Left lung (tissue), 4 donors: ENCODE measurements at regions not wholly inside any gene's neighbourhood (a gene's known extent, or its start where the extent isn't known, plus 50 kb on each side); places are given as distances from the start of the nearest gene placed in this dataset.

ENCODE experiments used
- ATAC-seq: fragments of 200-7000 bp; cut with Tn5 transposase; one replicate; pipeline ENCODE4 v1.9.1; 2020; ENCODE audit warnings: moderate library complexity
- DNase-seq, 4 donors: peaks; one replicate each; pipeline ENCODE4 v3.0.0-alpha.2; 2013 to 2020
- H3K27ac ChIP-seq, 2 donors: fragments of 200-600 bp; sonication (generic) in 1 of 2; one replicate each; pipeline versions ENCODE4 v1.5.0 to v1.8.0; 2020 to 2021
- H3K27me3 ChIP-seq, 2 donors: fragments of 200-600 bp; sonication (generic) in 1 of 2; one replicate each; pipeline versions ENCODE4 v1.5.0 to v1.8.0; 2020 to 2021
- H3K36me3 ChIP-seq, 2 donors: fragments of 200-600 bp; sonication (generic) in 1 of 2; one replicate each; pipeline versions ENCODE4 v1.5.0 to v1.8.0; 2020 to 2021
- H3K4me1 ChIP-seq, 2 donors: fragments of 200-600 bp; one replicate each; pipeline ENCODE4 v1.8.0; 2021
- H3K4me3 ChIP-seq, 2 donors: fragments of 200-600 bp; sonication (generic) in 1 of 2; one replicate each; pipeline versions ENCODE4 v1.5.0 to v1.8.0; 2020 to 2021; ENCODE audit warnings: mild to moderate bottlenecking in 1 of 2
- H3K9me3 ChIP-seq, 2 donors: fragments of 200-600 bp; sonication (generic) in 1 of 2; one replicate each; pipeline versions ENCODE4 v1.5.0 to v1.8.0; 2020 to 2021
- intact Hi-C, 2 donors: fragments of 100-400 bp; cut with DNase I; formaldehyde crosslinking; loops; one replicate each; pipeline versions ENCODE4 v1.11.2 to v1.14.2; 2022
- TF ChIP-seq, protein P1 (sequence below), 2 donors: fragments of 200-600 bp; sonication (generic) in 1 of 2; IDR thresholded peaks; one replicate each; pipeline versions ENCODE4 v1.5.0 to v1.8.0; 2021; ENCODE audit warnings: antibody characterized with exemption in 2 of 2
- donor health status: DM: no; HTN: yes; CAD: no.
- donor health status: DM: no; HTN: no; CAD: no.

DNA sequence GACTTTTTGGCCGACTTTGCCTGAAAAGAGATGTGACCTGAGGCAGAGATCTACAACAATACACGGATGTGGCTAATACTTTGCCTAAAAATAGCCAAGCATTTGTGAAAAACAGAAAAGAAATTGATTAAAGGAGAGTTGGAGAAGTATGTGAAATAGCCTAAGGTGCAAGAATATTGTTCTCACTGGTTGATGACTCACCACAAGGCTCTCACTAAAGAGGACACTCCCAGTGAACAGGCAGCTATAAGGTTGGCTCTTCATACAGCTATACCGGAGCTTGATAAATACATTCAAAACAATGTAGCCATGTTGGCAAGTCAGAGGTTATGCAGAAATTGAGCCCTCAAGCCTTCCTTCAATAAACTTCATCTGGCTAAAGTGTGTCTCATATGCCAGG, 317.2 kb upstream of the GRAMD2B start:
- Histone ChIP-seq H3K9me3 (no peaks in the 10 kb centered on the region), H3K27me3 (no peaks in the 10 kb centered on the region), H3K27ac (no peak overlapping the region), H3K4me3 (no peak overlapping the region), H3K4me1 (no peaks in the 10 kb centered on the region), H3K36me3 (no peaks in the 10 kb centered on the region)
- no peak for ATAC-seq
- TF ChIP-seq, protein P1, sequence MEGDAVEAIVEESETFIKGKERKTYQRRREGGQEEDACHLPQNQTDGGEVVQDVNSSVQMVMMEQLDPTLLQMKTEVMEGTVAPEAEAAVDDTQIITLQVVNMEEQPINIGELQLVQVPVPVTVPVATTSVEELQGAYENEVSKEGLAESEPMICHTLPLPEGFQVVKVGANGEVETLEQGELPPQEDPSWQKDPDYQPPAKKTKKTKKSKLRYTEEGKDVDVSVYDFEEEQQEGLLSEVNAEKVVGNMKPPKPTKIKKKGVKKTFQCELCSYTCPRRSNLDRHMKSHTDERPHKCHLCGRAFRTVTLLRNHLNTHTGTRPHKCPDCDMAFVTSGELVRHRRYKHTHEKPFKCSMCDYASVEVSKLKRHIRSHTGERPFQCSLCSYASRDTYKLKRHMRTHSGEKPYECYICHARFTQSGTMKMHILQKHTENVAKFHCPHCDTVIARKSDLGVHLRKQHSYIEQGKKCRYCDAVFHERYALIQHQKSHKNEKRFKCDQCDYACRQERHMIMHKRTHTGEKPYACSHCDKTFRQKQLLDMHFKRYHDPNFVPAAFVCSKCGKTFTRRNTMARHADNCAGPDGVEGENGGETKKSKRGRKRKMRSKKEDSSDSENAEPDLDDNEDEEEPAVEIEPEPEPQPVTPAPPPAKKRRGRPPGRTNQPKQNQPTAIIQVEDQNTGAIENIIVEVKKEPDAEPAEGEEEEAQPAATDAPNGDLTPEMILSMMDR (IDR thresholded peaks at IDR 0.05) = no peak
- no peak for DNase-seq
- intact Hi-C loops = no loop called here

DNA sequence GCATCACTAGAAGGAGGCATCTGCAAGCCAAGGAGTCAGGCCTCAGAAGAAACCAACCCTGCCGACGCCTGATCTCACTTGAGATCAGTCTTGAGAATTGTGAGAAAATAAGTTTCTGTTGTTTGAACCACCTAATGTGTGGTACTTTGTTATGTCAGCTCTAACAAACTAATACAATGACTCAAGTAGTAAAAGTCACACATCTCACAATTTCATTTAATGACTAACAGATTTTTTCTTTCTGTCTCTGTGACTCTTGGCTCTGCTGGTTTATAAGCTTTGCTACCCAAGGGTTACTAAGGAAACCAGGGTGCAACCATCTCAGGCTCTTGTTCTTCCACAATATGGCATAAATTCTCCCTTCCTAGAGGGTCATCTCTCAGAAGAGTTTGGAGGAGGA, 315.8 kb upstream of the GRAMD2B start:
- Histone ChIP-seq H3K27ac (no peak overlapping the region), H3K4me1 (no peaks in the 10 kb centered on the region), H3K4me3 (no peak overlapping the region), H3K36me3 (no peaks in the 10 kb centered on the region), H3K27me3 (no peaks in the 10 kb centered on the region), H3K9me3 (peaks cover 0 to 10% of the 10 kb centered on the region in 2 donors)
- TF ChIP-seq, protein P1 (IDR thresholded peaks at IDR 0.05) = no peak
- intact Hi-C loops = no loop called here
- DNase-seq (no peak), ATAC-seq (no peak)

DNA sequence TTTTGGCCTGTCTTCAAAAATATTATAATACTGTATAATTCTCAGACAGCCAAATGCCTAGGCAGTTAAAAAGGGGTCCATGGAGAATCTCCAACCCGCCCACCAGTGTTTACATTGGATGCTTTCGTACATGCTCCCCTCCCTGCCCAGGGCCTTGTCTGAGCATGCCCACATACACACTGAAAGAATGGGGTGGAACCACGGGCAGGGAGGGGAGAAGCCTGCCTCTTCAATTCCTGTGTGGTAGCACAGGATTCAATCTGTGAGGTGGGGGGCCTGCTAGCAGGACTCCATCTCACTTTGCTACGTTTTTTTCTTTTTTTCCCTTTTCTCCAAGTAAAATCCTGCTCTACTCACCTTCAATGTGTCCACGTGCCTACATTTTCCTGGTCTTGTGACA, 314.7 kb upstream of the GRAMD2B start:
- H3K27me3 ChIP-seq = no peaks in the 10 kb centered on the region
- TF ChIP-seq, protein P1 (IDR thresholded peaks at IDR 0.05) = no peak
- ATAC-seq = no peak
- DNase-seq = no peak
- H3K4me1 ChIP-seq = no peaks in the 10 kb centered on the region
- no peak overlapping the region for H3K4me3 ChIP-seq
- no peaks in the 10 kb centered on the region for H3K36me3 ChIP-seq
- intact Hi-C loops = no loop called here
- peaks cover 0 to 21% of the 10 kb centered on the region in 2 donors for H3K9me3 ChIP-seq
- no peak overlapping the region for H3K27ac ChIP-seq

DNA sequence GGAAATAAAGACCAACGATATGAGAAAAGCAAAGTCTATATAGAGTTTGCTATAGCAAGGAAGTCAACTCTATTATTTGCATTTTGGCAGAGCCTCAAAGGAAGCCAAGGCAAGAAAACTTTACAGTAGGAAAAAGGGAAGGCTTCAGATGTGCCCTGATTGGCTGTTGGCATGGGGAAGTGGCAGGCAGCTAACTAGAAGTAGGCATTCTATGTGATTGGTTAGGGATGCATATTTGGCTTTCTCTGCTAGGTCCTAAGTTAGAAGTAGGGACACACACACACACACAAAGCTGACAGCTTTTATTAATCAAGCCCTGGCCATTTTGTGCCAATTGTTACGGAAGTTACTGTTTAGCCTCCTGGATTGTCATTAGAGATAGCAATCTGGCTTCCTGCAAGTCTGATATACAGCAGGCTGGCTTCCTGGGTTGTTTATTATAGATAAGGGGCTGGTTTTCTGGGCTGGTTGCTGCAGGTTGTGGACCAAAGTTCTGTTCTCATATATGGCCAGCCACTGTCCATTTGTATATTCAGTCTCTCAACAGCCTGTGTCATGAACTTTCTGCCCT, 308.1 kb upstream of the GRAMD2B start:
- DNase-seq (no peak), ATAC-seq (no peak)
- Histone ChIP-seq H3K27me3 (no peaks in the 10 kb centered on the region), H3K4me3 (no peak overlapping the region), H3K4me1 (no peaks in the 10 kb centered on the region), H3K27ac (no peak overlapping the region), H3K36me3 (no peaks in the 10 kb centered on the region), H3K9me3 (peaks cover 0 to 35% of the 10 kb centered on the region in 2 donors)
- TF ChIP-seq, protein P1 (IDR thresholded peaks at IDR 0.05) = no peak
- intact Hi-C loops = no loop called here

DNA sequence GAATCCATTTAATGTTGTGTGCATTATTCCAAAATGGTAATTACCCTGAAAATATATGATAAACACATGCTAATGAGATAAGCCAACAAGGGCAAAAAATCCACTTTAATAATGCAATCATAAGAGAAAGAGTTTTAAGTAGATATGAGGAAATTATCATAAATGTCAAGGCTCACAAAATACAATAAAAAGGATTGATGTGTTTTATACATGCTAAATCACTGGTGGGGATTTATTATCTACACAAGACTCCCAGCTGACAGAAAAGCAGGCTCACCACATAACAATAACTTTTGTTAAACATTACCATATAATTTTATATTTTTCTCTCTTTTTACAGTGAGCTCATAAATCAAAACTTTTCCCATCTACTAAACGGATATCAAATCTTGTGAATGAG, 306.2 kb upstream of the GRAMD2B start:
- Histone ChIP-seq H3K36me3 (no peaks in the 10 kb centered on the region), H3K9me3 (peaks cover 0 to 29% of the 10 kb centered on the region in 2 donors), H3K27me3 (no peaks in the 10 kb centered on the region), H3K4me3 (no peak overlapping the region), H3K27ac (no peak overlapping the region), H3K4me1 (no peaks in the 10 kb centered on the region)
- no peak for DNase-seq
- ATAC-seq = no peak
- intact Hi-C loops = no loop called here
- TF ChIP-seq, protein P1 (IDR thresholded peaks at IDR 0.05) = no peak
